GM19463 (cell line): ENCODE measurements at regions not wholly inside any gene's neighbourhood (a gene's known extent, or its start where the extent isn't known, plus 50 kb on each side); places are given as distances from the start of the nearest gene placed in this dataset.
"Not testable (repeated sequence)": the region's sequence is repeated elsewhere in the genome, so short reads cannot be mapped to it uniquely, and the experiment has no call there.

Source experiments
- ATAC-seq: cut with Tn5 transposase; IDR thresholded peaks from one replicate; pipeline ENCODE4 v1.9.1; 2021; ENCODE audit warnings: mild to moderate bottlenecking, moderate library complexity; ENCODE audit not compliant: unreplicated experiment

- no peak for ATAC-seq
Observed at GRCh38 chr10:50997461-50997860, 76.8 kb upstream of the PRKG1 start.

GRCh38 chr10:50999163-50999562 lies 75.1 kb upstream of the PRKG1 start:
- ATAC-seq = no peak

- ATAC-seq = no peak
Observed at GRCh38 chr10:51000164-51000563, 74.1 kb upstream of the PRKG1 start.

- ATAC-seq = no peak
Observed at GRCh38 chr10:51000976-51001375, 73.3 kb upstream of the PRKG1 start.

GRCh38 chr10:51001587-51001986 lies 72.7 kb upstream of the PRKG1 start:
- ATAC-seq = no peak

- ATAC-seq = no peak
Observed at GRCh38 chr10:51002469-51002868, 71.8 kb upstream of the PRKG1 start.

- no peak for ATAC-seq
Observed at GRCh38 chr10:51004776-51005175, 69.5 kb upstream of the PRKG1 start.

GRCh38 chr10:51005551-51005950 lies 68.7 kb upstream of the PRKG1 start:
- no peak for ATAC-seq

- no peak for ATAC-seq
Observed at GRCh38 chr10:51006686-51007085, 67.6 kb upstream of the PRKG1 start.

- no peak for ATAC-seq
Observed at GRCh38 chr10:51007781-51008180, 66.5 kb upstream of the PRKG1 start.

GRCh38 chr10:51008346-51008745 lies 65.9 kb upstream of the PRKG1 start:
- no peak for ATAC-seq

GRCh38 chr10:51010977-51011376 lies 63.3 kb upstream of the PRKG1 start:
- ATAC-seq = peak; percentile 55

- no peak for ATAC-seq
Observed at GRCh38 chr10:51012073-51012472, 62.2 kb upstream of the PRKG1 start.

GRCh38 chr10:51014680-51015389 lies 59.5 kb upstream of the PRKG1 start:
- no peak for ATAC-seq

GRCh38 chr10:51015390-51015754 lies 58.9 kb upstream of the PRKG1 start:
- not testable (repeated sequence) for ATAC-seq

- ATAC-seq = no peak
Observed at GRCh38 chr10:51020200-51020599, 54.1 kb upstream of the PRKG1 start.

GRCh38 chr10:51022933-51023585 lies 51.2 kb upstream of the PRKG1 start:
- ATAC-seq = no peak

GRCh38 chr10:51023636-51024035 lies 50.7 kb upstream of the PRKG1 start:
- no peak for ATAC-seq
